Astrocyte (in vitro differentiated cells and primary cell): ENCODE measurements at regions not wholly inside any gene's neighbourhood (a gene's known extent, or its start where the extent isn't known, plus 50 kb on each side); places are given as distances from the start of the nearest gene placed in this dataset.

Experiments
- EZH2 ChIP-seq: IDR thresholded peaks from 2 replicates; pipeline ENCODE4 v1.6.1; 2012; ENCODE audit warnings: mild to moderate bottlenecking, low read length, inconsistent platforms; ENCODE audit not compliant: insufficient read depth
- TF ChIP-seq, protein P1 (sequence below): IDR thresholded peaks from 2 replicates; pipeline ENCODE4 v1.5.1; 2011; ENCODE audit warnings: low read depth, mild to moderate bottlenecking, inconsistent platforms, low read length, moderate library complexity; ENCODE audit not compliant: insufficient read depth

DNA sequence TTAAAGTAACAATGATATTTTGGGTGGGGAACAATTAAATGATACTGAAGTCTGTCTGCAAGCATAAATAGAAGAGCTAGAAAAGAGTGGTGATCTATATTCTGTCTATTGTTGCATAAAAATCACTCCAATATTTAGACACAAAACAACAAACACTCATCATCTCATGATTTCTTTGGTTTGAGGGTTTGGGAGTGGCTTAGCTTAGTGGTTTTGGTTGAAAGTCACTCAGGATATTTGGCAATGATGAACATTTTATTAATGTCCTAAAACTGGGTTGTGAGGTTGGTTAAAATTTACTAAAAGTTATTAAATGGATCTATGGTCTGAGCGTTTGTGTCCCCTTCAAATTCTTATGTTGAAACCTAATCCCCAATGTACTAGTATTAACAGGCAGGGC, 54.7 kb upstream of the EGFR start:
- TF ChIP-seq, protein P1, sequence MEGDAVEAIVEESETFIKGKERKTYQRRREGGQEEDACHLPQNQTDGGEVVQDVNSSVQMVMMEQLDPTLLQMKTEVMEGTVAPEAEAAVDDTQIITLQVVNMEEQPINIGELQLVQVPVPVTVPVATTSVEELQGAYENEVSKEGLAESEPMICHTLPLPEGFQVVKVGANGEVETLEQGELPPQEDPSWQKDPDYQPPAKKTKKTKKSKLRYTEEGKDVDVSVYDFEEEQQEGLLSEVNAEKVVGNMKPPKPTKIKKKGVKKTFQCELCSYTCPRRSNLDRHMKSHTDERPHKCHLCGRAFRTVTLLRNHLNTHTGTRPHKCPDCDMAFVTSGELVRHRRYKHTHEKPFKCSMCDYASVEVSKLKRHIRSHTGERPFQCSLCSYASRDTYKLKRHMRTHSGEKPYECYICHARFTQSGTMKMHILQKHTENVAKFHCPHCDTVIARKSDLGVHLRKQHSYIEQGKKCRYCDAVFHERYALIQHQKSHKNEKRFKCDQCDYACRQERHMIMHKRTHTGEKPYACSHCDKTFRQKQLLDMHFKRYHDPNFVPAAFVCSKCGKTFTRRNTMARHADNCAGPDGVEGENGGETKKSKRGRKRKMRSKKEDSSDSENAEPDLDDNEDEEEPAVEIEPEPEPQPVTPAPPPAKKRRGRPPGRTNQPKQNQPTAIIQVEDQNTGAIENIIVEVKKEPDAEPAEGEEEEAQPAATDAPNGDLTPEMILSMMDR = no peak
- TF ChIP-seq EZH2 = no peak
